H9 (cell line): ENCODE measurements at regions not wholly inside any gene's neighbourhood (a gene's known extent, or its start where the extent isn't known, plus 50 kb on each side); places are given as distances from the start of the nearest gene placed in this dataset.

ENCODE experiments used
- DNase-seq: peaks from one replicate; pipeline ENCODE4 v3.0.0-alpha.2; 2017
- H2AFZ ChIP-seq: one replicate; pipeline ENCODE4 v1.6.1; 2013; ENCODE audit warnings: mild to moderate bottlenecking, low read length, control low read depth, moderate library complexity
- H2AK5ac ChIP-seq: 2 replicates; pipeline ENCODE4 v1.6.1; 2013; ENCODE audit warnings: low read length, control low read depth, mixed read lengths; ENCODE audit not compliant: insufficient read length
- H2BK120ac ChIP-seq: one replicate; pipeline ENCODE4 v1.6.1; 2013; ENCODE audit warnings: low read depth, mild to moderate bottlenecking, low read length, control low read depth, inconsistent platforms; ENCODE audit not compliant: poor library complexity, severe bottlenecking
- H2BK12ac ChIP-seq: 2 replicates; pipeline ENCODE4 v1.6.1; 2013; ENCODE audit warnings: low read length, control low read depth, mixed read lengths, low read depth; ENCODE audit not compliant: insufficient read length
- H2BK15ac ChIP-seq: 2 replicates; pipeline ENCODE4 v1.6.1; 2013; ENCODE audit warnings: low read depth, low read length, control low read depth
- H2BK20ac ChIP-seq: one replicate; pipeline ENCODE4 v1.6.1; 2013; ENCODE audit warnings: low read depth, mild to moderate bottlenecking, low read length, control low read depth, inconsistent platforms; ENCODE audit not compliant: poor library complexity, severe bottlenecking
- H2BK5ac ChIP-seq: 2 replicates; pipeline ENCODE4 v1.6.1; 2013; ENCODE audit warnings: low read length, control low read depth, mixed read lengths; ENCODE audit not compliant: insufficient read length
- H3K14ac ChIP-seq: 2 replicates; pipeline ENCODE4 v1.6.1; 2013; ENCODE audit warnings: low read length, control low read depth; ENCODE audit not compliant: insufficient read depth
- H3K18ac ChIP-seq: 2 replicates; pipeline ENCODE4 v1.6.1; 2013; ENCODE audit warnings: low read depth, mild to moderate bottlenecking, mixed read lengths, low read length, control low read depth; ENCODE audit not compliant: insufficient read length
- H3K23ac ChIP-seq: 2 replicates; pipeline ENCODE4 v1.6.1; 2013; ENCODE audit warnings: low read length, control low read depth, mixed read lengths, low read depth; ENCODE audit not compliant: insufficient read length
- H3K23me2 ChIP-seq: 2 replicates; pipeline ENCODE4 v1.6.1; 2013; ENCODE audit warnings: low read depth, mild to moderate bottlenecking, mixed read lengths, low read length, control low read depth; ENCODE audit not compliant: insufficient read length, poor library complexity, severe bottlenecking
- H3K27ac ChIP-seq: 2 replicates; pipeline ENCODE4 v1.5.1; 2013; ENCODE audit warnings: low read length, control low read depth, mixed read lengths, low read depth; ENCODE audit not compliant: insufficient read length
- H3K27me3 ChIP-seq: 2 replicates; pipeline ENCODE4 v1.6.1; 2013; ENCODE audit warnings: low read length, control low read depth, inconsistent platforms; ENCODE audit not compliant: insufficient read depth
- H3K4ac ChIP-seq: 2 replicates; pipeline ENCODE4 v1.6.1; 2013; ENCODE audit warnings: low read depth, mild to moderate bottlenecking, control low read depth, inconsistent platforms, low read length, moderate library complexity
- H3K4me1 ChIP-seq: 2 replicates; pipeline ENCODE4 v1.6.1; 2013; ENCODE audit warnings: low read length, control low read depth, inconsistent platforms; ENCODE audit not compliant: insufficient read depth
- H3K4me2 ChIP-seq: 2 replicates; pipeline ENCODE4 v1.6.1; 2013; ENCODE audit warnings: low read length, control low read depth, mixed read lengths; ENCODE audit not compliant: insufficient read length, insufficient read depth
- H3K56ac ChIP-seq: 2 replicates; pipeline ENCODE4 v1.6.1; 2013; ENCODE audit warnings: low read depth, mild to moderate bottlenecking, mixed read lengths, low read length, control low read depth; ENCODE audit not compliant: insufficient read length
- H3K79me1 ChIP-seq: 2 replicates; pipeline ENCODE4 v1.6.1; 2013; ENCODE audit warnings: low read depth, mild to moderate bottlenecking, moderate library complexity, low read length, control low read depth, inconsistent platforms; ENCODE audit not compliant: insufficient read depth, poor library complexity, severe bottlenecking
- H3K79me2 ChIP-seq: 2 replicates; pipeline ENCODE4 v1.6.1; 2013; ENCODE audit warnings: low read length, control low read depth, inconsistent platforms; ENCODE audit not compliant: insufficient read depth
- H3K9ac ChIP-seq: 2 replicates; pipeline ENCODE4 v1.6.1; 2013; ENCODE audit warnings: low read length, control low read depth, mixed read lengths; ENCODE audit not compliant: insufficient read length; ENCODE audit errors: extremely low read depth
- H3K9me3 ChIP-seq: one replicate; pipeline ENCODE4 v1.6.1; 2013; ENCODE audit warnings: low read depth, low read length, inconsistent platforms; ENCODE audit not compliant: control insufficient read depth
- H3T11ph ChIP-seq: one replicate; pipeline ENCODE4 v1.6.1; 2013; ENCODE audit warnings: mild to moderate bottlenecking, low read length, control low read depth, inconsistent platforms
- H4K20me1 ChIP-seq: one replicate; pipeline ENCODE4 v1.6.1; 2013; ENCODE audit not compliant: control insufficient read depth, insufficient read length, insufficient read depth
- H4K5ac ChIP-seq: 2 replicates; pipeline ENCODE4 v1.6.1; 2013; ENCODE audit warnings: low read depth, mild to moderate bottlenecking, mixed read lengths, low read length, control low read depth; ENCODE audit not compliant: insufficient read length
- H4K8ac ChIP-seq: replicated peaks from 2 replicates; pipeline ENCODE4 v1.6.1; 2013; ENCODE audit warnings: low read length, control low read depth, mixed read lengths, low read depth; ENCODE audit not compliant: insufficient read length
- H4K91ac ChIP-seq: 2 replicates; pipeline ENCODE4 v1.6.1; 2013; ENCODE audit warnings: low read depth, mild to moderate bottlenecking, moderate library complexity, mixed read lengths, low read length, control low read depth; ENCODE audit not compliant: insufficient read length
- H3K27ac Mint-ChIP-seq, 3 experiments: 2 replicates in 2 of 3; 3 replicates in 1 of 3; pipeline ENCODE4 v1.8.0; 2020 to 2021; ENCODE audit warnings: mixed read lengths in 3 of 3, mild to moderate bottlenecking in 1 of 3, moderate library complexity in 1 of 3
- H3K27me3 Mint-ChIP-seq: 2 replicates; pipeline ENCODE4 v1.8.0; 2021; ENCODE audit warnings: low read depth, mild to moderate bottlenecking, moderate library complexity, mixed read lengths
- H3K36me3 Mint-ChIP-seq, 3 experiments: 2 replicates in 2 of 3; 3 replicates in 1 of 3; pipeline ENCODE4 v1.8.0; 2020 to 2021; ENCODE audit warnings: low read depth in 3 of 3, mixed read lengths in 3 of 3; ENCODE audit not compliant: insufficient read depth in 1 of 3
- H3K4me1 Mint-ChIP-seq, 2 experiments: 2 replicates each; pipeline ENCODE4 v1.8.0; 2020; ENCODE audit warnings: mixed read lengths in 2 of 2
- H3K4me3 Mint-ChIP-seq, 2 experiments: 2 replicates in 1 of 2; 3 replicates in 1 of 2; pipeline ENCODE4 v1.8.0; 2020 to 2021; ENCODE audit warnings: mild to moderate bottlenecking in 2 of 2, mixed read lengths in 2 of 2, moderate library complexity in 1 of 2
- H3K9me3 Mint-ChIP-seq, 2 experiments: 2 replicates in 1 of 2; 3 replicates in 1 of 2; pipeline ENCODE4 v1.8.0; 2020; ENCODE audit warnings: mild to moderate bottlenecking in 2 of 2, mixed read lengths in 2 of 2, moderate library complexity in 1 of 2
- WGBS: extraction: QIAGEN DNeasy Blood & Tissue Kit; methylation state at CpG from one replicate; pipeline ENCODE4 v1.1.7; 2013; ENCODE audit warnings: missing lambda C conversion rate, low lambda C conversion rate, mixed read lengths; ENCODE audit not compliant: insufficient read length; ENCODE audit errors: extremely low coverage; 5-methylcytosine and 5-hydroxymethylcytosine counted together
- TF ChIP-seq, protein P1 (sequence below): fragments of 200-600 bp; sonication (generic); conservative IDR thresholded peaks from 3 replicates; pipeline ENCODE4 v1.8.0; 2021; ENCODE audit warnings: antibody characterized with exemption, mild to moderate bottlenecking

DNA sequence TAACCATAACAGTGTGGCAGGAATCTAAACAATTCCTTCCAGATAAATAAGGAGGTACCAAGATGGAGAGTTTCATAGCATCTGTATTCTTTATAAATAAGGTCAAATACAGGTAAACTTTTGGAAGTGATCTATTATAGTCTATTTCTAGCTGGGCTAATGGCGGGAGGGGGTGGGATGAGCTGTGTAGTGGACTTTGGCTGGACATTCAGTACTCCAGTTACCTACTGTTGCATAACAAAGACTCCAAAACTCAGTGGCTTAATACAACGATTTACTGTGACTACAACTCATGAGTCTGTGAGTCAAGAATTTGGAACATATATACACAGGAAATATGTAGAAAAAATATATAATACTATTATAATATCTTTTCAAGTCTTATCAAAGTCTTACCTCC lies 496.1 kb downstream of the BCL11B start:
- no peak overlapping the region for H3K4me3 Mint-ChIP-seq
- Histone ChIP-seq H2AFZ (no peak overlapping the region), H3K23ac (no peak overlapping the region), H3K23me2 (no peaks in the 10 kb centered on the region), H2BK20ac (no peak overlapping the region), H3K56ac (no peak overlapping the region), H4K5ac (no peak overlapping the region), H3K4me2 (no peak overlapping the region), H4K91ac (no peak overlapping the region), H3K79me1 (no peaks in the 10 kb centered on the region), H4K20me1 (no peaks in the 10 kb centered on the region), H3K4ac (no peak overlapping the region), H3K27me3 (no peaks in the 10 kb centered on the region), H4K8ac (no peak overlapping the region), H2BK5ac (no peak overlapping the region), H2BK120ac (no peak overlapping the region), H2BK15ac (no peak overlapping the region), H3K79me2 (no peaks in the 10 kb centered on the region), H3K27ac (no peak overlapping the region), H3K9ac (no peak overlapping the region), H2AK5ac (no peak overlapping the region), H3K14ac (no peak overlapping the region), H2BK12ac (no peak overlapping the region), H3K9me3 (no peaks in the 10 kb centered on the region), H3T11ph (no peak overlapping the region), H3K4me1 (peaks cover 3% of the 10 kb centered on the region; the same call in 1 of the 2 replicates), H3K18ac (no peak overlapping the region)
- H3K27ac Mint-ChIP-seq, result no peak overlapping the region; a peak in 1 of 7 replicates
- H3K9me3 Mint-ChIP-seq, result no peaks in the 10 kb centered on the region; a peak in 1 of 5 replicates
- no peak for DNase-seq
- WGBS, result no CpG with 5 or more reads among the region's 2 CpGs
- TF ChIP-seq, protein P1, sequence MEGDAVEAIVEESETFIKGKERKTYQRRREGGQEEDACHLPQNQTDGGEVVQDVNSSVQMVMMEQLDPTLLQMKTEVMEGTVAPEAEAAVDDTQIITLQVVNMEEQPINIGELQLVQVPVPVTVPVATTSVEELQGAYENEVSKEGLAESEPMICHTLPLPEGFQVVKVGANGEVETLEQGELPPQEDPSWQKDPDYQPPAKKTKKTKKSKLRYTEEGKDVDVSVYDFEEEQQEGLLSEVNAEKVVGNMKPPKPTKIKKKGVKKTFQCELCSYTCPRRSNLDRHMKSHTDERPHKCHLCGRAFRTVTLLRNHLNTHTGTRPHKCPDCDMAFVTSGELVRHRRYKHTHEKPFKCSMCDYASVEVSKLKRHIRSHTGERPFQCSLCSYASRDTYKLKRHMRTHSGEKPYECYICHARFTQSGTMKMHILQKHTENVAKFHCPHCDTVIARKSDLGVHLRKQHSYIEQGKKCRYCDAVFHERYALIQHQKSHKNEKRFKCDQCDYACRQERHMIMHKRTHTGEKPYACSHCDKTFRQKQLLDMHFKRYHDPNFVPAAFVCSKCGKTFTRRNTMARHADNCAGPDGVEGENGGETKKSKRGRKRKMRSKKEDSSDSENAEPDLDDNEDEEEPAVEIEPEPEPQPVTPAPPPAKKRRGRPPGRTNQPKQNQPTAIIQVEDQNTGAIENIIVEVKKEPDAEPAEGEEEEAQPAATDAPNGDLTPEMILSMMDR, result no peak
- H3K4me1 Mint-ChIP-seq, result peaks cover 10 to 17% of the 10 kb centered on the region in 2 experiments
- no peaks in the 10 kb centered on the region for H3K36me3 Mint-ChIP-seq
- H3K27me3 Mint-ChIP-seq, result peaks cover 2% of the 10 kb centered on the region; the same call in 1 of the 2 replicates
